GM12878 (cell line): ENCODE measurements at regions not wholly inside any gene's neighbourhood (a gene's known extent, or its start where the extent isn't known, plus 50 kb on each side); places are given as distances from the start of the nearest gene placed in this dataset.

Experiments
- ATAC-seq: fragments of 200-7000 bp; cut with Tn5 transposase; 3 replicates; pipeline ENCODE4 v1.9.1; 2020; ENCODE audit warnings: mild to moderate bottlenecking, moderate library complexity
- BruUV-seq: library from RNA; stranded (reverse); fragments of 400-500 nt; replicated peaks from 2 replicates; lab custom pipeline; 2021; lab: Mats Ljungman, UMichigan
- CTCF ChIA-PET: fragments of 300-600 bp; sonication (Branson Sonifier 250); formaldehyde crosslinking; extraction: SDS; loops from one replicate; lab custom pipeline; 2021; ENCODE audit warnings: inconsistent platforms; lab: Yijun Ruan, JAX
- POLR2A ChIA-PET: fragments of 350-600 bp; formaldehyde crosslinking; extraction: SDS; loops from one replicate; lab custom pipeline; 2021; ENCODE audit warnings: inconsistent platforms; lab: Charles Lee
- RAD21 ChIA-PET: fragments of 300-600 bp; sonication (Branson Sonifier 250); formaldehyde crosslinking; loops from one replicate; lab custom pipeline; 2023; ENCODE audit warnings: antibody characterized with exemption; ENCODE audit not compliant: unreplicated experiment; lab: Charles Lee
- SMC1A ChIA-PET: fragments of 300-600 bp; sonication (Branson Sonifier 250); formaldehyde crosslinking; loops from one replicate; lab custom pipeline; 2023; ENCODE audit not compliant: unreplicated experiment, uncharacterized antibody; lab: Charles Lee
- DNase-seq: peaks from one replicate; pipeline ENCODE4 v3.0.0-alpha.2; 2011; ENCODE audit warnings: low read depth, low spot score
- FAIRE-seq: peaks from 3 replicates; lab custom pipeline; 2011; peaks lifted over from hg19 to GRCh38; lab: Jason Lieb, UNC
- H2AFZ ChIP-seq: 2 replicates; pipeline ENCODE4 v1.6.0; 2011; ENCODE audit warnings: low read depth, low read length, control low read depth; ENCODE audit not compliant: control insufficient read depth
- H3K27ac ChIP-seq: 2 replicates; pipeline ENCODE4 v1.5.1; 2011; ENCODE audit warnings: control low read depth; ENCODE audit not compliant: control insufficient read depth, insufficient read depth
- H3K27me3 ChIP-seq, 2 experiments: replicated peaks in 1 of 2; 2 replicates each; pipeline versions ENCODE4 v1.6.0 to v1.6.1; 2011; ENCODE audit warnings: low read length in 1 of 2; ENCODE audit not compliant: control insufficient read depth in 2 of 2, insufficient read depth in 2 of 2
- H3K36me3 ChIP-seq, 2 experiments: 2 replicates each; pipeline ENCODE4 v1.5.1; 2011; ENCODE audit warnings: low read length in 1 of 2; ENCODE audit not compliant: control insufficient read depth in 2 of 2, insufficient read depth in 2 of 2
- H3K4me1 ChIP-seq: 2 replicates; pipeline ENCODE4 v1.6.1; 2011; ENCODE audit warnings: mild to moderate bottlenecking, low read length, moderate library complexity, mixed read lengths; ENCODE audit not compliant: control insufficient read depth, insufficient read depth
- H3K4me2 ChIP-seq: 2 replicates; pipeline ENCODE4 v1.6.0; 2011; ENCODE audit warnings: control low read depth; ENCODE audit not compliant: control insufficient read depth, insufficient read depth
- H3K4me3 ChIP-seq: fragments of 200-600 bp; sonication (generic); 2 replicates; pipeline ENCODE4 v1.5.1; 2016
- H3K79me2 ChIP-seq: 2 replicates; pipeline ENCODE4 v1.6.0; 2011; ENCODE audit warnings: low read length; ENCODE audit not compliant: control insufficient read depth, insufficient read depth
- H3K9ac ChIP-seq: 2 replicates; pipeline ENCODE4 v1.8.0; 2011; ENCODE audit warnings: low read length, control low read depth, mixed read lengths; ENCODE audit not compliant: control insufficient read depth, insufficient read depth
- H3K9me3 ChIP-seq: replicated peaks from 3 replicates; pipeline ENCODE4 v1.5.1; 2011; ENCODE audit warnings: mild to moderate bottlenecking, low read length; ENCODE audit not compliant: control insufficient read depth, insufficient read depth
- H4K20me1 ChIP-seq: 2 replicates; pipeline ENCODE4 v1.6.0; 2011; ENCODE audit not compliant: control insufficient read depth, insufficient read depth
- ATF7 ChIP-seq: fragments of 450-650 bp; IDR thresholded peaks from 2 replicates; pipeline ENCODE4 v1.6.1; 2016; ENCODE audit warnings: low read depth, mild to moderate bottlenecking
- BCL3 ChIP-seq: IDR thresholded peaks from 2 replicates; pipeline ENCODE4 v1.6.1; 2011; ENCODE audit warnings: borderline replicate concordance, low read depth, mild to moderate bottlenecking, moderate library complexity, low read length; ENCODE audit not compliant: insufficient read depth, poor library complexity, severe bottlenecking
- CBFB ChIP-seq: IDR thresholded peaks from 2 replicates; pipeline ENCODE4 v1.6.1; 2016; ENCODE audit warnings: antibody characterized with exemption, low read depth
- E2F4 ChIP-seq: IDR thresholded peaks from 2 replicates; pipeline ENCODE4 v1.6.1; 2012; ENCODE audit warnings: low read depth, low read length, improper control_type of control experiment
- HCFC1 ChIP-seq: fragments of 150-350 bp; IDR thresholded peaks from 2 replicates; pipeline ENCODE4 v1.6.1; 2014; ENCODE audit warnings: low read length
- KLF5 ChIP-seq: fragments of 450-650 bp; IDR thresholded peaks from 2 replicates; pipeline ENCODE4 v1.6.1; 2014; ENCODE audit warnings: mild to moderate bottlenecking; ENCODE audit not compliant: partially characterized antibody
- MAX ChIP-seq: IDR thresholded peaks from 2 replicates; pipeline ENCODE4 v1.6.1; 2012; ENCODE audit warnings: low read depth, low read length, improper control_type of control experiment
- MTA2 ChIP-seq: fragments of 450-650 bp; IDR thresholded peaks from 2 replicates; pipeline ENCODE4 v1.6.1; 2016; ENCODE audit warnings: low read depth, mild to moderate bottlenecking, moderate library complexity
- NKRF ChIP-seq: fragments of 450-650 bp; conservative IDR thresholded peaks from 2 replicates; pipeline ENCODE4 v1.6.1; 2017; ENCODE audit warnings: mild to moderate bottlenecking, moderate library complexity
- POLR2AphosphoS5 ChIP-seq: IDR thresholded peaks from 2 replicates; pipeline ENCODE4 v1.6.1; 2011; ENCODE audit warnings: mild to moderate bottlenecking, low read length, inconsistent platforms
- RUNX3 ChIP-seq: IDR thresholded peaks from 2 replicates; pipeline ENCODE4 v1.6.1; 2012; ENCODE audit warnings: low read length, inconsistent platforms
- STAT3 ChIP-seq: IDR thresholded peaks from 2 replicates; pipeline ENCODE4 v1.6.1; 2011; ENCODE audit warnings: low read depth, low read length, improper control_type of control experiment
- SUPT20H ChIP-seq: IDR thresholded peaks from 2 replicates; pipeline ENCODE4 v1.6.1; 2011; ENCODE audit warnings: low read depth, mild to moderate bottlenecking, low read length, moderate library complexity, borderline replicate concordance; ENCODE audit not compliant: control insufficient read depth
- TAF1 ChIP-seq: IDR thresholded peaks from 2 replicates; pipeline ENCODE4 v1.6.1; 2011; ENCODE audit warnings: mild to moderate bottlenecking, low read depth, low read length, borderline replicate concordance
- ZBTB40 ChIP-seq: fragments of 450-650 bp; IDR thresholded peaks from 2 replicates; pipeline ENCODE4 v1.6.1; 2016; ENCODE audit warnings: mild to moderate bottlenecking, moderate library complexity, borderline replicate concordance
- ZNF274 ChIP-seq: IDR thresholded peaks from one replicate; pipeline ENCODE4 v1.8.0; 2011; ENCODE audit not compliant: insufficient read length, insufficient read depth
- WGBS: methylation state at CpG from one replicate; pipeline ENCODE4 v1.1.6; 2016; ENCODE audit warnings: low lambda C conversion rate; ENCODE audit not compliant: insufficient replicate concordance, insufficient coverage; ENCODE audit errors: missing lambda C conversion rate; 5-methylcytosine and 5-hydroxymethylcytosine counted together
- in situ Hi-C: fragments of 300-500 bp; cut with MboI; formaldehyde crosslinking; loops from 9 replicates; pipeline ENCODE4 v1.14.3; 2018; ENCODE audit warnings: mixed read lengths
- intact Hi-C: fragments of 100-400 bp; cut with micrococcal nuclease; formaldehyde crosslinking; loops from one replicate; pipeline ENCODE4 v1.14.2; 2022; ENCODE audit not compliant: unreplicated experiment

GRCh38 chr19:30781519-30781918, 409.3 kb downstream of the ZNF536 start (continued):
- TF ChIP-seq TAF1 (no peak), SUPT20H (no peak), STAT3 (no peak), E2F4 (no peak), CBFB (no peak), MTA2 (no peak), ZBTB40 (no peak), RUNX3 (no peak), KLF5 (no peak)

- in situ Hi-C loops, result no loop called here
- TF ChIP-seq ZNF274 (no peak), POLR2AphosphoS5 (no peak), RUNX3 (no peak), ATF7 (no peak), MAX (no peak), BCL3 (no peak), NKRF (no peak), HCFC1 (no peak)
Observed at GRCh38 chr19:30781047-30781446, 408.9 kb downstream of the ZNF536 start.

More at GRCh38 chr19:30781047-30781446, 408.9 kb downstream of the ZNF536 start:
- ChIA-PET SMC1A (no interaction called here), CTCF (no interaction called here), RAD21 (no interaction called here), POLR2A (no interaction called here)
- no peak for DNase-seq
- Histone ChIP-seq H3K27ac (no peak overlapping the region), H2AFZ (no peak overlapping the region), H3K27me3 (no peaks in the 10 kb centered on the region), H3K4me1 (no peaks in the 10 kb centered on the region), H3K9me3 (no peaks in the 10 kb centered on the region), H4K20me1 (no peaks in the 10 kb centered on the region), H3K36me3 (no peaks in the 10 kb centered on the region), H3K9ac (no peak overlapping the region), H3K4me3 (no peak overlapping the region), H3K79me2 (no peaks in the 10 kb centered on the region), H3K4me2 (no peak overlapping the region)
- FAIRE-seq, result no peak
- no peak for ATAC-seq
- intact Hi-C loops, result no loop called here
- no TSS peak for BruUV-seq
- 4% methylated on average over 2 of the region's 2 CpGs for WGBS
